HCT116 (cell line): ENCODE measurements at regions not wholly inside any gene's neighbourhood (a gene's known extent, or its start where the extent isn't known, plus 50 kb on each side); places are given as distances from the start of the nearest gene placed in this dataset.
A peak's percentile ranks its signal among the peaks of the same experiment; 100 is the strongest.

Experiments used
- ATAC-seq: fragments of 200-7000 bp; cut with Tn5 transposase; 2 replicates; pipeline ENCODE4 v1.9.1; 2020; ENCODE audit warnings: mild to moderate bottlenecking, moderate library complexity
- BruUV-seq: library from RNA; stranded (reverse); fragments of 400-500 nt; replicated peaks from 2 replicates; lab custom pipeline; 2021; lab: Mats Ljungman, UMichigan
- CTCF ChIA-PET: fragments of 300-600 bp; sonication (Branson Sonifier 250); formaldehyde crosslinking; loops from one replicate; lab custom pipeline; 2021; ENCODE audit warnings: antibody characterized with exemption; lab: Charles Lee
- POLR2A ChIA-PET: fragments of 300-600, 350-600 bp; sonication (Branson Sonifier 250); formaldehyde crosslinking; loops from one replicate; lab custom pipeline; 2021; ENCODE audit warnings: antibody characterized with exemption; lab: Charles Lee
- RAD21 ChIA-PET, 2 experiments: fragments of 300-600 bp; sonication (Branson Sonifier 250); formaldehyde crosslinking; loops; one replicate each; lab custom pipeline; 2023; ENCODE audit warnings: low total read pairs in 2 of 2; ENCODE audit not compliant: uncharacterized antibody in 2 of 2, unreplicated experiment in 2 of 2, low non-redundant PET in 1 of 2; lab: Charles Lee
- DNase-seq: peaks from one replicate; pipeline ENCODE4 v3.0.0-alpha.2; 2010; ENCODE audit warnings: low read depth, low spot score
- H2AFZ ChIP-seq: fragments of 200-600 bp; shearing (Covaris generic), sonication (generic); 2 replicates; pipeline ENCODE4 v1.6.1; 2017; ENCODE audit warnings: low read depth, mixed run types, mixed read lengths, antibody characterized with exemption, low read length; ENCODE audit not compliant: poor library complexity, severe bottlenecking
- H3K27ac ChIP-seq: 2 replicates; pipeline ENCODE4 v1.5.1; 2012; ENCODE audit warnings: low read depth, low read length
- H3K27me3 ChIP-seq: fragments of 200-600 bp; sonication (generic); 2 replicates; pipeline ENCODE4 v1.6.1; 2016; ENCODE audit warnings: mixed run types, low read length, mixed read lengths; ENCODE audit not compliant: insufficient read depth
- H3K36me3 ChIP-seq, 2 experiments: fragments of 200-500 bp in 1 of 2; fragments of 200-600 bp in 1 of 2; sonication (Bioruptor generic) in 1 of 2; sonication (generic) in 1 of 2; 2 replicates each; pipeline versions ENCODE4 v1.5.1 to v1.6.1; 2014 to 2016; ENCODE audit warnings: low read length in 2 of 2, inconsistent platforms in 1 of 2, mixed read lengths in 1 of 2, mixed run types in 1 of 2; ENCODE audit not compliant: insufficient read depth in 2 of 2, control insufficient read depth in 1 of 2
- H3K4me1 ChIP-seq, 2 experiments: fragments of 200-600 bp in 1 of 2; sonication (generic) in 1 of 2; 2 replicates each; pipeline versions ENCODE4 v1.5.1 to v1.6.1; 2012 to 2017; ENCODE audit warnings: low read length in 2 of 2, inconsistent platforms in 1 of 2, mild to moderate bottlenecking in 1 of 2, mixed read lengths in 1 of 2, mixed run types in 1 of 2, moderate library complexity in 1 of 2; ENCODE audit not compliant: insufficient read depth in 2 of 2, control insufficient read depth in 1 of 2
- H3K4me2 ChIP-seq: fragments of 200-600 bp; sonication (generic); 2 replicates; pipeline ENCODE4 v1.6.1; 2017; ENCODE audit warnings: mixed run types, low read length, mixed read lengths
- H3K4me3 ChIP-seq, 2 experiments: fragments of 200-600 bp in 1 of 2; sonication (generic) in 1 of 2; replicated peaks in 1 of 2; 2 replicates each; pipeline ENCODE4 v1.5.1; 2011 to 2016; ENCODE audit warnings: low read length in 2 of 2, control low read depth in 1 of 2, low read depth in 1 of 2, mild to moderate bottlenecking in 1 of 2, mixed read lengths in 1 of 2, mixed run types in 1 of 2
- H3K79me2 ChIP-seq: fragments of 200-600 bp; sonication (generic); 2 replicates; pipeline ENCODE4 v1.6.1; 2017; ENCODE audit warnings: mild to moderate bottlenecking, mixed run types, low read length, moderate library complexity, mixed read lengths; ENCODE audit not compliant: insufficient read depth
- H3K9ac ChIP-seq: fragments of 200-600 bp; sonication (generic); 2 replicates; pipeline ENCODE4 v1.6.1; 2016; ENCODE audit warnings: low read length, mixed read lengths
- H3K9me2 ChIP-seq: fragments of 200-600 bp; sonication (generic), shearing (Covaris generic); 2 replicates; pipeline ENCODE4 v1.6.1; 2017; ENCODE audit warnings: mixed run types, mild to moderate bottlenecking, moderate library complexity; ENCODE audit not compliant: insufficient read depth
- H3K9me3 ChIP-seq, 2 experiments: fragments of 200-500 bp in 1 of 2; fragments of 200-600 bp in 1 of 2; sonication (Bioruptor generic) in 1 of 2; sonication (generic) in 1 of 2; 2 replicates each; pipeline ENCODE4 v1.6.1; 2014 to 2017; ENCODE audit warnings: low read length in 2 of 2, mixed read lengths in 2 of 2, inconsistent platforms in 1 of 2, low read depth in 1 of 2, mild to moderate bottlenecking in 1 of 2, mixed run types in 1 of 2, moderate library complexity in 1 of 2; ENCODE audit not compliant: control insufficient read depth in 1 of 2, insufficient read depth in 1 of 2
- H4K20me1 ChIP-seq: fragments of 200-600 bp; sonication (generic), shearing (Covaris generic); 2 replicates; pipeline ENCODE4 v1.6.1; 2017; ENCODE audit warnings: mixed run types, mild to moderate bottlenecking, moderate library complexity; ENCODE audit not compliant: insufficient read depth
- CBX3 ChIP-seq: IDR thresholded peaks from 2 replicates; pipeline ENCODE4 v1.6.1; 2012; ENCODE audit warnings: low read depth
- CEBPB ChIP-seq: IDR thresholded peaks from 2 replicates; pipeline ENCODE4 v1.6.1; 2012; ENCODE audit warnings: low read depth
- ELF1 ChIP-seq: IDR thresholded peaks from 2 replicates; pipeline ENCODE4 v1.6.1; 2012; ENCODE audit warnings: low read depth, borderline replicate concordance
- intact Hi-C: fragments of 100-400 bp; cut with micrococcal nuclease; formaldehyde crosslinking; loops from 2 replicates; pipeline ENCODE4 v1.10.0; 2022
- TF ChIP-seq, protein P1 (sequence below): IDR thresholded peaks from 2 replicates; pipeline ENCODE4 v1.6.1; 2012; ENCODE audit warnings: low read depth
- TF ChIP-seq, protein P2 (sequence below), 3 experiments: fragments of 200-600 bp in 1 of 3; sonication (generic) in 1 of 3; IDR thresholded peaks in 2 of 3; conservative IDR thresholded peaks in 1 of 3; 2 replicates each; pipeline ENCODE4 v1.5.1; 2012 to 2017; ENCODE audit warnings: low read depth in 2 of 3, low read length in 2 of 3, antibody characterized with exemption in 1 of 3, borderline replicate concordance in 1 of 3, control low read depth in 1 of 3, mild to moderate bottlenecking in 1 of 3, mixed read lengths in 1 of 3, mixed run types in 1 of 3, moderate library complexity in 1 of 3; ENCODE audit not compliant: insufficient read depth in 1 of 3

DNA sequence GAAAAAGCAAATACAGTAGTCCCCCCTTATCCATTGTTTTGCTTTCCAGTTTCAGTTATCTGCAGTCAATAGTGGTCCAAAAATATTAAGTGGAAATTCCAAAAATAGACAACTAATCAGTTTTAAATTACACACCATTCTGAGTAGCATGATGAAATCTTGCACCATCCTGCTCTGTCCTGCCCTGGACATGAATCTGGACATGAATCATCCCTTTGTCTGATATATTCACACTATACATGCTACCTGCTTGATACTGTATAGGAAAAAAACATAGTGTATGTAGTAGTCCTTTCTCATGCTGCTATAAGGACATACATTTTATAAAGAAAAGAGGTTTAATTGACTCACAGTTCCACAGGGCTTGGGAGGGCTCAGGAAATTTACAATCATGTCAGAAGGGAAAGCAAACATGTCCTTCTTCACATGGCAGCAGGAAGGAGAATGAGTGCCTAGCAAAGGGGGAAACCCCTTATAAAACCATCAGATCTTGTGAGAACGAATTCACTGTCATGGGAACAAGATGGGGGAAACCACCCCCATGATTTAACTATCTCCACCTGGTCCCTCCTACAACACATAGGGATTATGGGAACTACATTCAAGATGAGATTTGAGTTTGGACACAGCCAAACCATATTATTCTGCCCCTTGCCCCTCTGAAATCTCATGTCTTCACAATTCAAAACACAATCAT is 153.9 kb downstream of the ARRDC3 start:
- Histone ChIP-seq H4K20me1 (no peaks in the 10 kb centered on the region), H2AFZ (no peak overlapping the region), H3K36me3 (no peaks in the 10 kb centered on the region), H3K27ac (no peak overlapping the region), H3K4me1 (0 out of 4 replicates have a peak, but pooled peaks cover 0 to 5% of the 10 kb centered on the region in 2 experiments), H3K27me3 (no peaks in the 10 kb centered on the region), H3K79me2 (no peaks in the 10 kb centered on the region), H3K9me3 (peaks cover 0 to 5% of the 10 kb centered on the region in 2 experiments; a peak in 1 of 4 replicates), H3K4me2 (no peak overlapping the region), H3K4me3 (no peak overlapping the region), H3K9ac (no peak overlapping the region), H3K9me2 (no peaks in the 10 kb centered on the region)
- CTCF ChIA-PET: interaction anchor here (1.0 kb wide), 1 partner anchor 9 kb away, joined by 4 read pairs; no protein-coding TSS in a partner anchor
- no TSS peak for BruUV-seq
- RAD21 ChIA-PET: no interaction called here
- POLR2A ChIA-PET: no interaction called here
- no peak for ATAC-seq
- intact Hi-C loops: loop anchor here (5.0 kb wide), 1 partner anchor 362 kb away; no protein-coding TSS in a partner anchor
- TF ChIP-seq, protein P1, sequence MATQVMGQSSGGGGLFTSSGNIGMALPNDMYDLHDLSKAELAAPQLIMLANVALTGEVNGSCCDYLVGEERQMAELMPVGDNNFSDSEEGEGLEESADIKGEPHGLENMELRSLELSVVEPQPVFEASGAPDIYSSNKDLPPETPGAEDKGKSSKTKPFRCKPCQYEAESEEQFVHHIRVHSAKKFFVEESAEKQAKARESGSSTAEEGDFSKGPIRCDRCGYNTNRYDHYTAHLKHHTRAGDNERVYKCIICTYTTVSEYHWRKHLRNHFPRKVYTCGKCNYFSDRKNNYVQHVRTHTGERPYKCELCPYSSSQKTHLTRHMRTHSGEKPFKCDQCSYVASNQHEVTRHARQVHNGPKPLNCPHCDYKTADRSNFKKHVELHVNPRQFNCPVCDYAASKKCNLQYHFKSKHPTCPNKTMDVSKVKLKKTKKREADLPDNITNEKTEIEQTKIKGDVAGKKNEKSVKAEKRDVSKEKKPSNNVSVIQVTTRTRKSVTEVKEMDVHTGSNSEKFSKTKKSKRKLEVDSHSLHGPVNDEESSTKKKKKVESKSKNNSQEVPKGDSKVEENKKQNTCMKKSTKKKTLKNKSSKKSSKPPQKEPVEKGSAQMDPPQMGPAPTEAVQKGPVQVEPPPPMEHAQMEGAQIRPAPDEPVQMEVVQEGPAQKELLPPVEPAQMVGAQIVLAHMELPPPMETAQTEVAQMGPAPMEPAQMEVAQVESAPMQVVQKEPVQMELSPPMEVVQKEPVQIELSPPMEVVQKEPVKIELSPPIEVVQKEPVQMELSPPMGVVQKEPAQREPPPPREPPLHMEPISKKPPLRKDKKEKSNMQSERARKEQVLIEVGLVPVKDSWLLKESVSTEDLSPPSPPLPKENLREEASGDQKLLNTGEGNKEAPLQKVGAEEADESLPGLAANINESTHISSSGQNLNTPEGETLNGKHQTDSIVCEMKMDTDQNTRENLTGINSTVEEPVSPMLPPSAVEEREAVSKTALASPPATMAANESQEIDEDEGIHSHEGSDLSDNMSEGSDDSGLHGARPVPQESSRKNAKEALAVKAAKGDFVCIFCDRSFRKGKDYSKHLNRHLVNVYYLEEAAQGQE: no peak
- TF ChIP-seq CBX3: 0 out of 2 replicates have a peak, but pooled peaks have one; percentile 53
- DNase-seq: no peak

DNA sequence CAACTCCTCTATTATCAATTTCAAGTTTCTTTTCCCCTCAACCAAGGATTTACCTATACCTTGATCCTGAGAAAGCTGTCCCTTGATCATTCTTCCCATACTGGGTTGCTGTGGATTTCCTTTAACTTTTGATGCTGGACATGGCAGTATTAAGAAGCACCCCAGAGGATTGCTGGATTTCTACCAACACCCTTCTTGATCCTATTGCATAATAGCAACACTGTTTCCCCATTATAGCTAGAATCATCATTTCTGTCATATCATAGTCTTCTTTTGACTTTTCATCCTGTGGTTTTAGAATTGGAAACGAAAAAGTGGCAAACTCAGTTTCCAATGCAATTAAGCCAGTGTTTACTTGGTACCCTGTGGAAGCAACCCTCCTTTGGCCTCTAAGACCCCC is 154.9 kb downstream of the ARRDC3 start:
- no peaks in the 10 kb centered on the region for H3K79me2 ChIP-seq
- H3K4me3 ChIP-seq: no peak overlapping the region
- H3K4me2 ChIP-seq: no peak overlapping the region
- ChIA-PET POLR2A (no interaction called here), RAD21 (no interaction called here)
- no peaks in the 10 kb centered on the region for H3K36me3 ChIP-seq
- intact Hi-C loops: loop anchor here (5.0 kb wide), 1 partner anchor 361 kb away; no protein-coding TSS in a partner anchor
- H3K4me1 ChIP-seq: 0 out of 4 replicates have a peak, but pooled peaks cover 0 to 5% of the 10 kb centered on the region in 2 experiments
- no peaks in the 10 kb centered on the region for H3K27me3 ChIP-seq
- no peak overlapping the region for H3K9ac ChIP-seq
- BruUV-seq: no TSS peak
- DNase-seq (no peak), ATAC-seq (no peak)
- no peaks in the 10 kb centered on the region for H4K20me1 ChIP-seq
- H2AFZ ChIP-seq: no peak overlapping the region
- H3K9me2 ChIP-seq: no peaks in the 10 kb centered on the region
- H3K27ac ChIP-seq: no peak overlapping the region
- H3K9me3 ChIP-seq: peaks cover 0 to 5% of the 10 kb centered on the region in 2 experiments; a peak in 1 of 4 replicates
- TF ChIP-seq ELF1 (no peak), CEBPB (0 out of 2 replicates have a peak, but pooled peaks have one; percentile 10)
- TF ChIP-seq, protein P2, sequence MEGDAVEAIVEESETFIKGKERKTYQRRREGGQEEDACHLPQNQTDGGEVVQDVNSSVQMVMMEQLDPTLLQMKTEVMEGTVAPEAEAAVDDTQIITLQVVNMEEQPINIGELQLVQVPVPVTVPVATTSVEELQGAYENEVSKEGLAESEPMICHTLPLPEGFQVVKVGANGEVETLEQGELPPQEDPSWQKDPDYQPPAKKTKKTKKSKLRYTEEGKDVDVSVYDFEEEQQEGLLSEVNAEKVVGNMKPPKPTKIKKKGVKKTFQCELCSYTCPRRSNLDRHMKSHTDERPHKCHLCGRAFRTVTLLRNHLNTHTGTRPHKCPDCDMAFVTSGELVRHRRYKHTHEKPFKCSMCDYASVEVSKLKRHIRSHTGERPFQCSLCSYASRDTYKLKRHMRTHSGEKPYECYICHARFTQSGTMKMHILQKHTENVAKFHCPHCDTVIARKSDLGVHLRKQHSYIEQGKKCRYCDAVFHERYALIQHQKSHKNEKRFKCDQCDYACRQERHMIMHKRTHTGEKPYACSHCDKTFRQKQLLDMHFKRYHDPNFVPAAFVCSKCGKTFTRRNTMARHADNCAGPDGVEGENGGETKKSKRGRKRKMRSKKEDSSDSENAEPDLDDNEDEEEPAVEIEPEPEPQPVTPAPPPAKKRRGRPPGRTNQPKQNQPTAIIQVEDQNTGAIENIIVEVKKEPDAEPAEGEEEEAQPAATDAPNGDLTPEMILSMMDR (IDR thresholded peaks at IDR 0.05 in 2 of 3, conservative IDR thresholded peaks at IDR 0.05 in 1 of 3; ENCODE audit: borderline replicate concordance in 1 of 3, insufficient read depth in 1 of 3, low read depth in 2 of 3, low read length in 2 of 3): no peak
- TF ChIP-seq, all 23 proteins: peak for 1
- CTCF ChIA-PET: interaction anchor here (1.0 to 3.5 kb wide), 3 partner anchors 53 to 162 kb away, joined by 3 to 86 read pairs (median 3); partner anchors contain the start of gene ARRDC3
